ENCODE measurements at regions not wholly inside any gene's neighbourhood (a gene's known extent, or its start where the extent isn't known, plus 50 kb on each side); places are given as distances from the start of the nearest gene placed in this dataset.

GRCh38 chr4:79073471-79073870, 134.2 kb upstream of the PAQR3 start:
- POLR2A ChIA-PET, result interaction anchor here (0.6 kb wide), 1 partner anchor 79 kb away, joined by 3 read pairs; no protein-coding TSS in a partner anchor
- CTCF ChIA-PET (ENCODE audit: low intra/inter-chr PET ratio), result no interaction called here
- intact Hi-C loops (cut with micrococcal nuclease), result no loop called here

More at GRCh38 chr4:79073471-79073870, 134.2 kb upstream of the PAQR3 start:
- DNase-seq (ENCODE audit: extremely low read depth in 1 of 4, low spot score in 3 of 4) (no peak), ATAC-seq (no peak), FAIRE-seq (no peak)
- Histone ChIP-seq H3K27ac (ENCODE audit: extremely low read depth, low read depth, low read length) (no peak overlapping the region), H3K4me3 (no peak overlapping the region), H3K9ac (ENCODE audit: insufficient read depth in 1 of 2, low read depth in 2 of 2, low read length in 2 of 2) (no peak overlapping the region), H4K20me1 (replicated peaks; ENCODE audit: control insufficient read depth, insufficient read depth, low read length) (no peaks in the 10 kb centered on the region), H3K36me3 (ENCODE audit: control insufficient read depth, insufficient read depth, low read length) (no peaks in the 10 kb centered on the region), H3K4me2 (ENCODE audit: insufficient read depth, low read length) (no peak overlapping the region), H3K79me2 (ENCODE audit: control insufficient read depth, insufficient read depth, low read length) (no peaks in the 10 kb centered on the region), H3K27me3 (ENCODE audit: control insufficient read depth in 2 of 2, insufficient read depth in 2 of 2, low read length in 2 of 2) (no peaks in the 10 kb centered on the region), H3K4me1 (replicated peaks in 1 of 2; ENCODE audit: control insufficient read depth in 2 of 2, insufficient read depth in 2 of 2, low read length in 2 of 2) (no peaks in the 10 kb centered on the region; a peak in 1 of 5 replicates), H3K9me1 (ENCODE audit: control insufficient read depth, insufficient read depth, low read length) (no peaks in the 10 kb centered on the region), H3K9me3 (replicated peaks; ENCODE audit: control insufficient read depth, insufficient read depth, low read depth, low read length) (no peaks in the 10 kb centered on the region), H2AFZ (ENCODE audit: low read depth, low read length) (no peak overlapping the region)
- 0% methylated on average over 1 of the region's 1 CpG for WGBS (ENCODE audit: insufficient coverage, low coverage, missing lambda C conversion rate)
- no TSS peak for BruUV-seq (replicated peaks)
- TF ChIP-seq, protein P1, sequence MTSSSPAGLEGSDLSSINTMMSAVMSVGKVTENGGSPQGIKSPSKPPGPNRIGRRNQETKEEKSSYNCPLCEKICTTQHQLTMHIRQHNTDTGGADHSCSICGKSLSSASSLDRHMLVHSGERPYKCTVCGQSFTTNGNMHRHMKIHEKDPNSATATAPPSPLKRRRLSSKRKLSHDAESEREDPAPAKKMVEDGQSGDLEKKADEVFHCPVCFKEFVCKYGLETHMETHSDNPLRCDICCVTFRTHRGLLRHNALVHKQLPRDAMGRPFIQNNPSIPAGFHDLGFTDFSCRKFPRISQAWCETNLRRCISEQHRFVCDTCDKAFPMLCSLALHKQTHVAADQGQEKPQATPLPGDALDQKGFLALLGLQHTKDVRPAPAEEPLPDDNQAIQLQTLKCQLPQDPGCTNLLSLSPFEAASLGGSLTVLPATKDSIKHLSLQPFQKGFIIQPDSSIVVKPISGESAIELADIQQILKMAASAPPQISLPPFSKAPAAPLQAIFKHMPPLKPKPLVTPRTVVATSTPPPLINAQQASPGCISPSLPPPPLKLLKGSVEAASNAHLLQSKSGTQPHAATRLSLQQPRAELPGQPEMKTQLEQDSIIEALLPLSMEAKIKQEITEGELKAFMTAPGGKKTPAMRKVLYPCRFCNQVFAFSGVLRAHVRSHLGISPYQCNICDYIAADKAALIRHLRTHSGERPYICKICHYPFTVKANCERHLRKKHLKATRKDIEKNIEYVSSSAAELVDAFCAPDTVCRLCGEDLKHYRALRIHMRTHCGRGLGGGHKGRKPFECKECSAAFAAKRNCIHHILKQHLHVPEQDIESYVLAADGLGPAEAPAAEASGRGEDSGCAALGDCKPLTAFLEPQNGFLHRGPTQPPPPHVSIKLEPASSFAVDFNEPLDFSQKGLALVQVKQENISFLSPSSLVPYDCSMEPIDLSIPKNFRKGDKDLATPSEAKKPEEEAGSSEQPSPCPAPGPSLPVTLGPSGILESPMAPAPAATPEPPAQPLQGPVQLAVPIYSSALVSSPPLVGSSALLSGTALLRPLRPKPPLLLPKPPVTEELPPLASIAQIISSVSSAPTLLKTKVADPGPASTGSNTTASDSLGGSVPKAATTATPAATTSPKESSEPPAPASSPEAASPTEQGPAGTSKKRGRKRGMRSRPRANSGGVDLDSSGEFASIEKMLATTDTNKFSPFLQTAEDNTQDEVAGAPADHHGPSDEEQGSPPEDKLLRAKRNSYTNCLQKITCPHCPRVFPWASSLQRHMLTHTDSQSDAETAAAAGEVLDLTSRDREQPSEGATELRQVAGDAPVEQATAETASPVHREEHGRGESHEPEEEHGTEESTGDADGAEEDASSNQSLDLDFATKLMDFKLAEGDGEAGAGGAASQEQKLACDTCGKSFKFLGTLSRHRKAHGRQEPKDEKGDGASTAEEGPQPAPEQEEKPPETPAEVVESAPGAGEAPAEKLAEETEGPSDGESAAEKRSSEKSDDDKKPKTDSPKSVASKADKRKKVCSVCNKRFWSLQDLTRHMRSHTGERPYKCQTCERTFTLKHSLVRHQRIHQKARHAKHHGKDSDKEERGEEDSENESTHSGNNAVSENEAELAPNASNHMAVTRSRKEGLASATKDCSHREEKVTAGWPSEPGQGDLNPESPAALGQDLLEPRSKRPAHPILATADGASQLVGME (CRISPR knock-in tag; IDR thresholded peaks at IDR 0.05), result no peak
- no peak for TF ChIP-seq ZNF75A (CRISPR knock-in tag; IDR thresholded peaks at IDR 0.05)
- TF ChIP-seq TRIM28 (IDR thresholded peaks at IDR 0.05), result 0 out of 2 replicates have a peak, but pooled peaks have one; percentile 66
- TF ChIP-seq CBFB (CRISPR knock-in tag; IDR thresholded peaks at IDR 0.05), result no peak
- TF ChIP-seq WHSC1 (IDR thresholded peaks at IDR 0.05; ENCODE audit: low read length), result no peak
- TF ChIP-seq SAP30 (IDR thresholded peaks at IDR 0.05; ENCODE audit: borderline replicate concordance, insufficient read depth, low read depth, low read length, poor library complexity, severe bottlenecking), result no peak
- no peak for TF ChIP-seq ZMIZ1 (IDR thresholded peaks at IDR 0.05; ENCODE audit: low read depth in 2 of 2, low read length in 2 of 2)
- no peak for TF ChIP-seq MECOM (CRISPR knock-in tag; IDR thresholded peaks at IDR 0.05)
- peak; percentile 74 for TF ChIP-seq RBM25 (IDR thresholded peaks at IDR 0.05; ENCODE audit: low read depth, low read length, severe bottlenecking)
- no peak for TF ChIP-seq ATF3 (IDR thresholded peaks at IDR 0.05)
- TF ChIP-seq ATF3 (CRISPR knock-in tag; conservative IDR thresholded peaks at IDR 0.05), result no peak
- in situ Hi-C loops (cut with MboI), result no loop called here

Data from K562 (cell line).